ENCODE measurements at regions not wholly inside any gene's neighbourhood (a gene's known extent, or its start where the extent isn't known, plus 50 kb on each side); places are given as distances from the start of the nearest gene placed in this dataset.

DNA sequence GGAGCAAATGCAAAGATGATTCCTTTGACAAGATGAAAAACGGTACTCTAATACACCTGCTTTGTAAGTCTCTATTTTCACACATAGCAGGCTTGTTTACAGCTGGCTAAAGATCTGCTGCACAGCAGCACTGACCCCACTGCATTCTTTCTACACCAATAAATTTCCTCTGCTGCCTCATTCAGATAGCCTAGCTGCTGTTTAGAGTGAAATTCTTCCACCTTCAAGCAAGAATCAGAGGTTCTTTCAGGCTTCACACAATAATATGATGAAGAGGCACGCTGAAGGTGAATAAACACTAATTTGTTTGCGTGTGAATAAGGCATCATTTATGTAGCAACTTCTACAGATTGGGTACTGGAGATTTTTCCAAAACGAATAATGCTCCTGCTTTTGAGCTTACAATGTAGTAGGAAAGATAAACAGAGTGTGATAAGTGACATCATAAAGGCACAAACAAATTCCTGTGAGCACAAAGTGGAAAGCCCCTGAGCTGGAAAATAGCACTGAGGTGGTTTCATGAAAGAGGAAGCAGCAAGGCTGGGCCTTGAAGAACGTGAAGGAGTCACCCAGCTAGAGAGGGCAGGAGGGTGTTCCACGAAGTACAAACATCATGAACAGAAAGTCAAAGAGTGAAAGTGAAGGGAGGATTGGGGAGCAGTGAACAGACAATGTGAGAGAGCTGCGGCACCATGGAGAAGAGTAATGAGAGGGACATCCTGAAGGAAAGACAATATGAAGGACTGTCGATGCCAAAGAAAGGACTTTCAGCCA lies 543.4 kb downstream of the CD83 start:
- no peak for DNase-seq (ENCODE audit: low read depth)

DNA sequence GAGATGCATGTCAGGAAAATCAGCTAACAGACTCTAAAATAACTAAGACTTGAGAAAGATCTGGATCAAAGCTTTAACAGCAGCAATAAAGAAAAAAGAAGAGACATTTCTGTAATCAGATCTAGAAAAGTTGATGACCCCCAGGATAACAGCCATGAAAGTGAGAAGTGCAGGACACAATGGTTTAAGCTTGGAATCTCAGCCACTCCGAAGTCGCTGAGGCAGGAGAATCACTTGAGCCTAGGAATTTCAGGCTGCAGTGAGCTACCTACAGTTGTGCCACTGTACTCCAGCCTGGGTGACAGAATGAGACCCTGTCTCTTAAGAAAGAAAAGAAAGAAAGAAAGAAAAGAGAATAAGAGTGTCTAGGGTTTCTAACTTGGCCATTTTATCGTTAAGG lies 544.1 kb downstream of the CD83 start:
- DNase-seq (ENCODE audit: low read depth), result no peak

DNA sequence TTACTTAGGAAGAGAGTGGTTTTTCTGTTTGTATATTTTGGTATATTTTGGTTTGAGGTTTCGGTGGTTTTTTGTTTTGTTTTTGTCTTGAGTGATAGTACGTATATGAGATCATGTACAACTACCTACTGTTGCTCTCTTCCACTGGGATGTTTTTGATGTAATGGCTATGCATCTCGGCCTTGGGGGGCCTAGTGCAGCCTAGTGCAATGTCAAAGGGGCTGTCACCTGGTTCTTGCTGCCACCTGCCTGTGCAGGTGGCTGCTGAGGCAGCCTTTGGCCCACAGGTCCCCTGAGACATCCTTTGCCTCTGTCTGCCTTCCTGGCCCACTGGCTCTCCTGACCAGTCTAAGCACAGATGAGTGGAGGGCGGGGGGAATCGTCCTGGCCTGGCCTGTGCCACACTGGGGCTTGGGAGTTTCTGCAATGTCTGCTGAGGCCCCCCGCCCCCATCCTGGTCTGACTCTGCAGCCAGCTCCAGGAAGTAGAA lies 546.6 kb downstream of the CD83 start:
- no peak for DNase-seq (ENCODE audit: low read depth)

DNA sequence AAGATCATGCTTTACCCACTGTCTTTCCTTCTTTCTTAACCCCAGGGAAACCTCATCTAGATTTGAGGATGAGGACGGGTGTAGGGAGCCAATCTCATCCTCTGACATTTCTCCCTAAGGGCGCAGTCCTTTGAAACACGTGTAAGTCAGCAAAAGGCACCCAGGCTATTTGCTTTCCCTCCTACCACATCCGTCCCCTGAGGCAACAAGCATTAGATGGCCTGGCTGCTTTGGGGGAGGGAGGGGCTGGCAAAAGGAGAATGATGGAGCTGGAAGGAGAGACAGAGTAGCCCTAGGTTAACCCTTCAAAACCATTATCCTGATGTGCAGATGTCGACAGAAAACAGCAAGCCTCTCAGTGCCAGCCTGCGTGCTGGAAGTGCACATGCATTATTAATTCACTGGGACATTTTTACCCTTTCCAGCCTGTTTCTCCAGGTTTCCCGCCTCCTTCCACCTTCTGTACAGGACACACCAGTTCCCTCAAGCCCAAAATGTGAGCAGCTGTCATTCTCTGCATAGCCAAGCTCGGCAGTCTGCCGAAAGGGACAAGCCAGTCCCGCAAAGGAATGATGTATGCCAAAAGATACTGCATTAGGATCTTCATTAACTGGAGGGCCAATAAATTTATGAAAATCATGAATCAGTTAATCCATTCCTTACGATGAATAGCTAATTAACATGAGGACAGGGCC lies 547.2 kb downstream of the CD83 start:
- DNase-seq (ENCODE audit: low read depth), result no peak

DNA sequence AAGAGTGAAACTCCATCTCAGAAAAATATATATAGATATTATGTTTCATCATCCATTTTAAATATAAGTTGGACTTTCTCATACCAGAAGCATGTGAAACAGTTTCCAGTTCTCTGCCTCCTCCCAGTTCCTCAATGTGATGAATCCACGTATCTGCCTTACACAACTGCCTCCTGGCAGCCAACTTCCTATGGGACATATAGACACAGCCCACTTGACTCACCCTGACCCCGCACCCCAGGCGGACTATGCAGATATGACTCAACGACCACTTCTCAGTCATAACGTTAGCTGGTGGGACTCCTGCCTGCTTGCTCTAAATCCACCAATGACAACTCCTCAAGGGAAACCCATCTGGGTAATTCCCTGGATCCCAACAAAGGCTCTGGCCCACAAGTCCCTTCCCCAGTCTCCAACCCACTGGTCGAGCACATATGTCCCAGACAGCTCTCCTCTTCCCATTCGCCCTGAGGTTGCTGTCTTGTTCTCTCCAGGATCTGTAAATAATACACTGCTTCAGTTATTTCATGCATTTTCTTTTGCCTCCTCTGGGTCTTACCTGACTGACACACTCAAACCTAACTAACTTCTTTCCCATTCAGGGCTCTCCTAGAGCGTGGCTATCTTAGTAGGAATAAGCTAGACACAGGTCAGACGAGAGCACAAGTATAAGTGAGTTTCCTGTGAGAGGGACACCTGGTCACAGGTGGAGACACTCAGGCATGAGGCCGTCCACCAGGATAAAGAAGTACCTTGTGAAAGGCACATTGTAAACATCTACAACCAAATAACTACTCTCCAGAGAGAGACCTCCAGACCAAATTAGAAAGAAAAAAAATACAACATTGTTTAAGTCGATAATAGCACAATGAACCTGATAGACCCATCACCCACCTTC lies 548.5 kb downstream of the CD83 start:
- DNase-seq (ENCODE audit: low read depth), result peak; percentile 97

DNA sequence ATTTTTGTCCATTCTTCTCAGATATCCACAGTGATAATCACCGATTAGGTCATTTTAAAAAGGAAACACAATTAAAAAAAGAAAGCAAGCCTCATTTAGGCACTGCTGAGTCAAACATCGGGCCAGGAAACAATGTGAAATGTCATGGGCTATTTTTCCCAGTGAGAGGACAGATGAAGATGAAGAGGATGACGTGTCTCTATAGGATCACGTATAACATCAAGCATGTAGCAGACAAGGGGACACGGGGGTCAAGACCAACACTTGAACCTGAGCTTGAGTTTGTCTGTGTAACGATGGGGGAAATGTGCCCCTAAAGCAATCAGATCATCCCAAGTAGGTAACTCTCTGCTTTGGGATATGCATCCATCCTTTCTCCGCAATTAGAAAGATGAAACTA lies 553.2 kb downstream of the CD83 start:
- no peak for DNase-seq (ENCODE audit: low read depth)

DNA sequence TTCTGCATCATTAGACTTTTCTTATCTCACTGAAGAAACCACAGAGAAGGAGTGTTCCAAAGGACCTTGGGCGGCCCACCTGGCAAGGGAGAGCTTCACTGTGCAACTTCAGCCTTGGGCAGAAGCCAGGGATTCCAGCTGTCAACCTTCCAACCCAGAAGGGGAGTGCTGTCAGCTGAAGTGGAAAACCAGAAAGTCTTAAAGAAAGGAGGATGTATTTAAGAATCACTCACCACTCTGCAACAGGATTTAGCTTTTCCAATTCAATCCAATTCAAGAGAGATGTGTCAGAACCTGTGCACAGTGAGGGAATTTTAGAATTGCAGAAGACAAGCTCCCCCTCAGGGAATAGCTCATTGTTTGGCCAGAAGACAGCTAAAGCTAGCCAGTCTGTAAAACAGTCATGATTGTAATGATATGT lies 553.7 kb downstream of the CD83 start:
- peak; percentile 49 for DNase-seq (ENCODE audit: low read depth)

GRCh38 chr6:14671937-14672336 lies 554.4 kb downstream of the CD83 start:
- no peak for DNase-seq (ENCODE audit: low read depth)

GRCh38 chr6:14673201-14673600 lies 555.6 kb downstream of the CD83 start:
- no peak for DNase-seq (ENCODE audit: low read depth)

GRCh38 chr6:14674458-14674857 lies 556.9 kb downstream of the CD83 start:
- no peak for DNase-seq (ENCODE audit: low read depth)

- no peak for DNase-seq (ENCODE audit: low read depth)
Measured at GRCh38 chr6:14674867-14675648, 557.5 kb downstream of the CD83 start.

- DNase-seq (ENCODE audit: low read depth), result no peak
Measured at GRCh38 chr6:14676064-14676463, 558.5 kb downstream of the CD83 start.

DNA sequence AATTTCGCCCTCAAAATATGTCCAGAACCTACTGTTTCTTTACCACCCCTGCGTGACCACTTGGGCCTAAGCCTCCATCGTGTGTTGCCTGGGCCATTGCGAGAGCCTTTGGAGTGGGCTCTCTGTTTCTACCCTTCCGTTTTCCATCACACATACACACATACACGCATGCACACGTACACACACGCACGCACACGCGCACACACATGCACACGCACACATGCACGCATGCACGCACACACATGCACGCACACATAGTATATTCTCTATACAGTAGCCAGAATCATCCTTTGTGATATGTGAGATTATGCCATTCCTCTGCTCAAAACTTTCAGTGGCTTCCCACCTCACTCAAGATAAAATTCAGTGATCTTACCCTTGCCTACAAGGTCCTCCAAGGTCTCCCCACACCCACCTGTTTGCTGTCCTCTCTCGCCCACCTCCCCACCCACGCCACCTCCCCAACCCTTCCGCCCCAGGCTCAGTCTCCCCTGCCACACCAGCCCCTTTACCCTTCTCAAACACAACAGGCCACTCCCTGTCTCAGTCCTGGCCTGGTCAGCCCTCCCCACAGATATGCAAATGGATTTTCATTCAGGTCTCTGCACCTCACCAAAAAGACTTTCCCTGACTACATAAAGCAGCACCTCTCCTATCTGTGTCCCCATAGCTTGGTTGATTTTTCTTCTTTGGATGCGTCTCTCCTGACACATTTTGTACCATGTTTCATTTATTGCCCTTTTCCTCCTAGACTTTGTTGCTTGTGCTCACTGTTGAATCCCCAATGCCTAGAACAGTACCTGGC lies 559.6 kb downstream of the CD83 start:
- DNase-seq (ENCODE audit: low read depth), result no peak

DNA sequence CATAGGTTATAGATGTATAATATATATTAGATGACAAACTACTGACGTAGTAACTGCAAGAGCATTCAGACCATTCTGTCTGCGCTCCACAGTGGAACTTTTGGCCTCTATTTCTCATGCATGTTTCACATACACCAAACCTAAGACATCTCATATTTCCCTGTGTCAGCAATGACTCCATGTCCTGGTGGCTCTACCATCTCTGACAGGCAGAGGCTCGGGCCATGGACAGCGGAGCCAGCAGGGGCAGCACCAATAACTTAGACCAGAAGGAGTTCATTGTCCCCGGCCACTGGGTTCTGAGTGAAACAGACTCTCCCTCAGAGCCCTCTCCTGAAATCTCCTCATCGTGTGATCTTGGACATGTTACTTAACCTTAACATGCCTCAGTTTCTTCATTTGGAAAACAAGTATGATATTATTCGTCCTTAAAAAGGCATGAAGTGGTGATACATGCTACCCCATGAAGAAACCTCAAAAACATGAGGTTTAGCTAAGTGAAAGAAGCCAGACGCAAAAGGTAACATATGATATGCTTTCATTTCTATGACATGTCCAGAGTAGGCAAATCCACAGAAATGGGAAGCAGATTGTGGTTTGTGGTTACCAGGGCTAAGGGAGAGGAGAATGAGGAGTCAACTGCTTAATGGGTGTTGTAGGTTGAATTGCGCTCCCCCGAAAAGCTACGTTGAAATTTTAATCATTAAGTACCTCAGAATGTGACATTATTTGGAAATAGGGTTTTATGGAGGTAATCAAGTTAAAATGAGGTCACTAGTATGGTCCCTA lies 564.0 kb upstream of the JARID2 start:
- no peak for DNase-seq (ENCODE audit: low read depth)

DNA sequence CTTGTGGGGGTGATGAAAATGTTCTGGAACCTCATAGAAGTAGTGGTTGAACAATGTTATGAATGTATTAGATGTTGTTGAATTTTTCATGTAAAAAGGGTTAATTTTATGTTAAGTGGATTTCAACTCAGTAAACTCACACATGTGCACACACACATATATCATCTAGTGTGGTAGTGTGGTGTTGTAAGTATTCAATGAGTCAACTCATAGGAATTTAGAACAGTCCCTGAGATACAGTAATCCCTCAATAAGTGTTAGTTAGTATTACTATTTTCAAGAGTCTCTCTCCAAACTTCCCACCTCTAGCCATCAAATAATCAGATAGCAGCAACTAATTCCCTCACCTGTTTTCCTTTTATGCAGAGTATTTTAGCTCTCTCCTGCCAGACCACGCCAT lies 563.1 kb upstream of the JARID2 start:
- DNase-seq (ENCODE audit: low read depth), result no peak

- DNase-seq (ENCODE audit: low read depth), result no peak
Measured at GRCh38 chr6:14689639-14690038, 556.2 kb upstream of the JARID2 start.

- no peak for DNase-seq (ENCODE audit: low read depth)
Measured at GRCh38 chr6:14690120-14691056, 555.5 kb upstream of the JARID2 start.

- no peak for DNase-seq (ENCODE audit: low read depth)
Measured at GRCh38 chr6:14692208-14692607, 553.7 kb upstream of the JARID2 start.

All from HS-5 (cell line).